NCI-H748 (cell line): ENCODE measurements at regions not wholly inside any gene's neighbourhood (a gene's known extent, or its start where the extent isn't known, plus 50 kb on each side); places are given as distances from the start of the nearest gene placed in this dataset.

Experiments used
- DNase-seq: peaks from one replicate; lab custom pipeline; 2025; ENCODE audit not compliant: unreplicated experiment; lab: John Stamatoyannopoulos, UW

GRCh38 chr6:163913045-163913444 is 498.5 kb downstream of the QKI start:
- DNase-seq = no peak

- no peak for DNase-seq
Measured at GRCh38 chr6:163906006-163906710, 491.6 kb downstream of the QKI start.

- no peak for DNase-seq
Measured at GRCh38 chr6:163904186-163904585, 489.7 kb downstream of the QKI start.

GRCh38 chr6:163903541-163903940 is 489.0 kb downstream of the QKI start:
- DNase-seq = no peak

GRCh38 chr6:163902993-163903392 is 488.5 kb downstream of the QKI start:
- no peak for DNase-seq

- DNase-seq = no peak
Measured at GRCh38 chr6:163901681-163902080, 487.2 kb downstream of the QKI start.

GRCh38 chr6:163900570-163900969 is 486.1 kb downstream of the QKI start:
- DNase-seq = no peak

GRCh38 chr6:163897669-163898068 is 483.2 kb downstream of the QKI start:
- DNase-seq = no peak

GRCh38 chr6:163897030-163897429 is 482.5 kb downstream of the QKI start:
- DNase-seq = no peak

GRCh38 chr6:163895162-163895561 is 480.6 kb downstream of the QKI start:
- no peak for DNase-seq

- no peak for DNase-seq
Measured at GRCh38 chr6:163893609-163894189, 479.2 kb downstream of the QKI start.

GRCh38 chr6:163892824-163893561 is 478.5 kb downstream of the QKI start:
- DNase-seq = no peak

GRCh38 chr6:163889904-163890514 is 475.5 kb downstream of the QKI start:
- DNase-seq = no peak

GRCh38 chr6:163888030-163888819 is 473.7 kb downstream of the QKI start:
- no peak for DNase-seq

GRCh38 chr6:163886428-163886827 is 471.9 kb downstream of the QKI start:
- no peak for DNase-seq

GRCh38 chr6:163883984-163884383 is 469.5 kb downstream of the QKI start:
- DNase-seq = no peak

- DNase-seq = peak; percentile 15
Measured at GRCh38 chr6:163878698-163879097, 464.2 kb downstream of the QKI start.

GRCh38 chr6:163877877-163878639 is 463.5 kb downstream of the QKI start:
- DNase-seq = peak; percentile 58

- DNase-seq = no peak
Measured at GRCh38 chr6:163876391-163876790, 461.9 kb downstream of the QKI start.

GRCh38 chr6:163874784-163875183 is 460.3 kb downstream of the QKI start:
- no peak for DNase-seq
